Activated CD4-positive, alpha-beta memory T cell treated with anti-CD3 and anti-CD28 coated beads, Interleukin-2, amount 10 ng/mL, durations not matched to agents 7 days and 5 days (primary cell): ENCODE measurements at regions not wholly inside any gene's neighbourhood (a gene's known extent, or its start where the extent isn't known, plus 50 kb on each side); places are given as distances from the start of the nearest gene placed in this dataset.
"Not testable (repeated sequence)": the region's sequence is repeated elsewhere in the genome, so short reads cannot be mapped to it uniquely, and the experiment has no call there.

Experiments used
- CTCF ChIA-PET: fragments of 350-600 bp; sonication (Branson Sonifier 250); formaldehyde crosslinking; loops from one replicate; lab custom pipeline; 2021; ENCODE audit warnings: antibody characterized with exemption, inconsistent platforms; lab: Charles Lee
- POLR2A ChIA-PET: fragments of 350-600 bp; sonication (Branson Sonifier 250); formaldehyde crosslinking; loops from one replicate; lab custom pipeline; 2021; ENCODE audit warnings: antibody characterized with exemption; lab: Charles Lee
- DNase-seq: peaks from one replicate; pipeline ENCODE4 v3.0.0-alpha.2; 2020
- H3K27ac Mint-ChIP-seq: one replicate; pipeline ENCODE4 v1.8.0; 2021; ENCODE audit warnings: mild to moderate bottlenecking, mixed read lengths
- H3K27me3 Mint-ChIP-seq: one replicate; pipeline ENCODE4 v1.8.0; 2021; ENCODE audit warnings: mixed read lengths
- H3K36me3 Mint-ChIP-seq: one replicate; pipeline ENCODE4 v1.8.0; 2021; ENCODE audit warnings: low read depth, mixed read lengths
- H3K4me1 Mint-ChIP-seq: one replicate; pipeline ENCODE4 v1.8.0; 2021; ENCODE audit warnings: mixed read lengths
- H3K4me3 Mint-ChIP-seq: one replicate; pipeline ENCODE4 v1.8.0; 2021; ENCODE audit warnings: mild to moderate bottlenecking, mixed read lengths
- H3K9me3 Mint-ChIP-seq: one replicate; pipeline ENCODE4 v1.8.0; 2021; ENCODE audit warnings: mixed read lengths

DNA sequence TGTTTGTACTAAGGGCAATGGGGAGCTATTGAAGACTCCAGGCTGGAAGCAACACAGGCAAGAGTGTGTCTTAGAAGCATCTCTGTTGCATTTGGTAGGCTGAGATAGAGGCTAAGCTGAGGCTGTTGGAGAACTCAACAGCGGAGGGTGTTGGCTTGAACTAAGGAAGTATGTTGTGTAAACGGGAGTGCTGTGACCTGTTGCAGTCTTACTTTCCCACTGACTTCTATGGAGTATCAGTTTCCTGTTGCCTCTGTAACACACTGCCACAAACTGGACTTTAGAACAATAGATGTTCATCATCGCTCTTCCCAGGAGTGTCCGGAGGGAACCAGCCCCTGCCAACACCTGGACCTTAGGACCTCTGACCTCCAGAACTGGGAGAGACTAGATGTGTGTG, 181.8 kb downstream of the NPIPB11 start:
- POLR2A ChIA-PET, H3K27me3 Mint-ChIP-seq, DNase-seq, H3K9me3 Mint-ChIP-seq, CTCF ChIA-PET, H3K4me3 Mint-ChIP-seq, H3K27ac Mint-ChIP-seq: not testable (repeated sequence)
- Mint-ChIP-seq H3K36me3 (peaks cover 23% of the 10 kb centered on the region), H3K4me1 (peaks cover 21% of the 10 kb centered on the region)

DNA sequence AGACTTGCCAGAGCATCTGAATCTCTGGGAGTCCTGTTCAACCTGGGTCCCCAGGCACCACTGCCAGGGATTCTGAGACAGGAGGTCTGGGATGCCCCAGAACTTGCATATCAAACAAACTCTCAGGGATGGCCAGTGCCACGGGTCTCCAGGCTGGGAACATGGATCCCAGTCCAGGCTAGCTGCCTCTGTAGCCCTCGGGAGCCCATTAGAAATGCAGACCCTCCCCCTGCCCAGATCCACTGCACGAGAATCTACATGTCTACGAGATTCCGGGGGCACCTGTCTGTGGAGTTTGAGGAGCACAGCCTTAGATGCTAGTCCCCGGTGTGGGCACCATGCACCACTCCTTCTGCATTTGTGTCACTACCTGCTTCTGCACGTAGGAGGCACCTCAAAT, 183.9 kb downstream of the NPIPB11 start:
- peaks cover 15% of the 10 kb centered on the region for H3K4me1 Mint-ChIP-seq
- DNase-seq, H3K4me3 Mint-ChIP-seq, POLR2A ChIA-PET, H3K27ac Mint-ChIP-seq, CTCF ChIA-PET, H3K27me3 Mint-ChIP-seq: not testable (repeated sequence)
- peaks cover 15% of the 10 kb centered on the region for H3K9me3 Mint-ChIP-seq
- H3K36me3 Mint-ChIP-seq: peaks cover 33% of the 10 kb centered on the region

DNA sequence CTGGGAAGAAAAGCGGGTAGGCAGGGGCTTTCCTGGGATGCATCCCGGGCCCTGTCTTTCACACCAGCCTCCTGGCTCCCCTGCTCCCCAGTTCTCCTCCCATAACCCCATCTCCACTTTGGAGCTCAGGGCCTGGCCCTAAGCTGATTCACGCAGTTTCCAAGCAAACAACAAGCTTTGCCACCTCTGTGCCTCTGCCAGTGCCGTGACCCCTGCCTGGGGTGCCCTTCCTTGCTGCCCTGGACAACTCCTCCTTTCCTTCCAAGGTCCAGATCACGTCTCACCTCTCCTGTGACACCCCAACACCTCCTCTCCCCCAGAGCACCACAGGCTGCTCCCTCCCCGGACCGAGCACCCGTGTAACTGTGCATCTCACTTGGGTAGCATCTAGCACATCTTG, 184.5 kb downstream of the NPIPB11 start:
- POLR2A ChIA-PET, H3K4me3 Mint-ChIP-seq: not testable (repeated sequence)
- peaks cover 34% of the 10 kb centered on the region for H3K36me3 Mint-ChIP-seq

DNA sequence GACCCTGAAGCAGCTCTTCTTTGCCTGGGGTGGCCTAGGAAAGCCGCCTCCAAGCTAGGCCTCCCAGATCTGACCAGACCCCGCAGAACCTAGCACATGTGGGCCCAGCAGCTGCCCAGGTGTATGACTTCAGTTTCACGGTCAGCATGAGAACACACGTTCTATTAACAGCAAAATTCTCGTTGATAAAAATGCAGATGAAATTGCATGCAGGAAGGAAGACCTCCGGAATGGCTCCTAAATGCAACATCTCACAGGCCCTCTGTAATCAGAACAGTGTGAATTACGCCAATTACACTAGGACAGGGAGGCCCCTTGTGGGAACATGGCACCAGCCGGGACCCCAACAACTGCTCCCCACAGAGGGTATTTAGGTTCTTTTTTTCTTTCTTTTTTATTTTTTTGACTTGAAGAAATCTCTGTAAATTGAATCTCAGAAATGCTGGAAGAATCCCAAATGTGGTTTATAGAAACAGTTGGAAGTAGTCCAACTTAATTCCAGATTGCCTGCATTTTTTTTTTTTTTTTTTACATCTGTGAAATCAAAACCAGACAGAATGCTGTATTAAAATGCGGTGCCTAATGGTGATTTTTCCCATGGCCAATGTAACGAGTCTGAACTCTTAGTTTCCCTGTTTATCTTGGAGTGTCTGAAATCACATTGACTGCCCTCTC, 185.1 kb downstream of the NPIPB11 start:
- H3K27ac Mint-ChIP-seq, H3K4me1 Mint-ChIP-seq, H3K4me3 Mint-ChIP-seq, H3K27me3 Mint-ChIP-seq, DNase-seq, POLR2A ChIA-PET, CTCF ChIA-PET: not testable (repeated sequence)
- Mint-ChIP-seq H3K36me3 (peaks cover 35% of the 10 kb centered on the region), H3K9me3 (peaks cover 15% of the 10 kb centered on the region)

More for the DNA sequence above, 184.5 kb downstream of the NPIPB11 start:
- H3K4me1 Mint-ChIP-seq: peaks cover 13% of the 10 kb centered on the region
- H3K27me3 Mint-ChIP-seq, CTCF ChIA-PET, H3K27ac Mint-ChIP-seq, DNase-seq: not testable (repeated sequence)
- peaks cover 15% of the 10 kb centered on the region for H3K9me3 Mint-ChIP-seq

DNA sequence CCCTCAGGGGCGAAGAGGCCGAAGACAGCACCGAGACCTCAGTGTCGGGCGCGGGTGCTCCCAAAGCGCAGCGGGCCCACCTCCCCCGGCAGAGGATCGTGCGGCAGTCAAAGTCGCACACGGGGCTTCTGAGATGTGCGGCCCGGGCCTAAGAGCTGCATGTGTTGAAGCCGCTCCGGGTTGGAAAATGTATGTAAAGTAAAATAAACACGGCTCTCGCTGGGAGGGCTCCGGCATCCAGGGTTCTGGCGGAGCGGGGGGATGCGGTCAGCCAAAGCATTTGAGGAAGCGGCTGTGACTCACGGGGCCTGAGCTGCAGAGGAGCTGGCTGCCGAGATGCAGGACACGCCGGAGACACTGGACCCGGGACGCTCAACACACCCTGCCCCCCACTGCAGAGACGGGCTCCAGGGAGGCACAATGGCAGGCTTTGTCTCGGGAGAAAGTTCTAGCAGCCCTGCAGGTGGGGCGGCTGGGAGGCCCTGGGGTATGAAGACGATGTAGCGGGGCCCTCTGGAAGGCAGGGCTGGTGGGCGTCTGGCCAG, 185.8 kb downstream of the NPIPB11 start:
- H3K4me1 Mint-ChIP-seq, H3K27me3 Mint-ChIP-seq, H3K27ac Mint-ChIP-seq, POLR2A ChIA-PET, CTCF ChIA-PET, DNase-seq, H3K4me3 Mint-ChIP-seq: not testable (repeated sequence)
- Mint-ChIP-seq H3K9me3 (peaks cover 15% of the 10 kb centered on the region), H3K36me3 (peaks cover 33% of the 10 kb centered on the region)

DNA sequence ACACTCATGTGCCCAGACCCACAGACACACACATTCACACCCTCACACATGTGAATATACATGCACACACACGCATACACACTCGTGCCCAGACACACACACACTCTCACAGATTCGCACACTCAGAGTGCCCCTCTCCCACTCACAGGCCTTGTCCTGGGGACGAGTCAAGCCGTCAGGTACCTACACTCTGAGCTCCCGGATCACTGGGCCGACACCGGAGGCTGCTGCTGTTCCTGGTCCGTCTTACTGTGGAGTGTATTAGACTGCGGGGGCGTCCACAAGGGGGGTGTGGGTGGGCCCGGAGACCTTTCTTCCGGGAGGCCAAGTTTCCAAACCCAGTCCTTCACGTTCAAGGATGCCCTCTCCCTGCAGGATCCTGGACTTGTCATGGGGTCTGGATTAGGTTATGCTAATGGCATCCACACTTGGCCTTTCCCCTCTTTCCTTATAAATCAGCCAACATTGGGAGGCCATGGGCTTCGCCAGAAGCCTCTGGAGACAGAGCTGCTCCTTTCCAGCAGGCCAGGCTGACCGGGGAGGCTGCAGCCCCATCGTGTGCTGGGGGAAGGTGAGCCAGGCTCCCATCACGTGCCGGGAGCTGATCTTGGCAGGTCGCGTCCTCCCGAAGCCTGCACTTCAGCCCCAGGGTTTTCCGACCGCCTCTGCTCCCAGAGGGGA, 186.4 kb downstream of the NPIPB11 start:
- POLR2A ChIA-PET, H3K27me3 Mint-ChIP-seq, H3K4me1 Mint-ChIP-seq, H3K4me3 Mint-ChIP-seq, DNase-seq, CTCF ChIA-PET, H3K27ac Mint-ChIP-seq: not testable (repeated sequence)
- peaks cover 15% of the 10 kb centered on the region for H3K9me3 Mint-ChIP-seq
- H3K36me3 Mint-ChIP-seq: peaks cover 33% of the 10 kb centered on the region

DNA sequence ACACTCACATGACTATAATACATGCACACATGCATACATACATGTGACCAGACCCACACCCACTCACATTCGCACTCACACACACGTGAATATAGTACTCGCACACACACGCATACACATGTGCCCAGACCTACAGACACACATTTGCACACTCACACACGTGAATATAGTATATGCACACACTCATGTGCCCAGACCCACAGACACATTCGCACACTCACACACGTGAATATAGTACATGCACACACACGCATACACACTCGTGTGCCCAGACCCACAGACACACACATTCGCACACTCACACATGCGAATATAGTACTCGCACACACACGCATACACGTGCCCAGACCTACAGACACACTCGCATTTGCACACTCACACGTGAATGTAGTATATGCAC, 186.9 kb downstream of the NPIPB11 start:
- DNase-seq, H3K27me3 Mint-ChIP-seq, H3K4me3 Mint-ChIP-seq, H3K27ac Mint-ChIP-seq, CTCF ChIA-PET, H3K4me1 Mint-ChIP-seq, POLR2A ChIA-PET: not testable (repeated sequence)
- Mint-ChIP-seq H3K9me3 (peaks cover 15% of the 10 kb centered on the region), H3K36me3 (peaks cover 33% of the 10 kb centered on the region)

DNA sequence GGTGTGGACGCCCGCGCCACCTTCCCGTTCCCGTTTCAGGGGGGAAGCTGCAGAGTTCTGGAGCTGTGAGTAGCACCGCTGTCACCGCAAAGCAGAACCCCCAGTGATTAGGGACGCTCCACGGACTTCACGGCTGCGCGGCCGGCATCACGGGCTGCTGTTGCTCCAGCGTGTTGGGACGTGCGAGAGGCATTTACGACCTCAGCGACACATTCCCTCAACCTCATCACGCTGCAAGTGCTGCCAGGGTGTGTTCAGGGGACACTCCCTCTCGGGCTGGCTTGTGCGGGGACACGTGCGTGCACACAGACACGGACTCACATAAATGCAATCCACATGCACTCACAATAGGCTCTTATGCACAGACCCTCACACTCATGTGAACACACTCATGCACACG, 187.9 kb downstream of the NPIPB11 start:
- DNase-seq, H3K4me1 Mint-ChIP-seq, H3K27me3 Mint-ChIP-seq, CTCF ChIA-PET, POLR2A ChIA-PET, H3K4me3 Mint-ChIP-seq, H3K27ac Mint-ChIP-seq: not testable (repeated sequence)
- H3K9me3 Mint-ChIP-seq: peaks cover 15% of the 10 kb centered on the region
- H3K36me3 Mint-ChIP-seq: peaks cover 33% of the 10 kb centered on the region

DNA sequence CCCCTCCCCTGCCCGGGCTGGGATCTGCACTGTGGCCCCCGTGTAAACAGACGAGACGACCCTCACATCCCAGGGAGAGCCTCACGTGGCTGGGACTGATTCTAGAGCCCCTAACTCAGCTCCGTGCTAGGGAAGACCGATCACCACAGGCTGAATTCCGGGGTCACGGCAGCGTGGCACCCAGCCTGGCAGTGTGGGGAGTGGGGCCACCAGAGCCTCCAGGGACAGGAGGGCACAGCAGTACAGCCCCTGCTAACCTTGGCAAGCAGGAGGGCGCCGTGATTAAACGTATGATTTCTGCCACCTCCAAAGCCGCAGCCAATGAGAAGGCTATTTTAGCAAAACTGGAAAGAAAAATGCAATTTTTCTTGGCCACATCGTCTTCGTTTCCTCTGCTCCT, 188.3 kb downstream of the NPIPB11 start:
- H3K27me3 Mint-ChIP-seq, DNase-seq, H3K4me3 Mint-ChIP-seq, CTCF ChIA-PET, POLR2A ChIA-PET, H3K27ac Mint-ChIP-seq, H3K4me1 Mint-ChIP-seq: not testable (repeated sequence)
- peaks cover 13% of the 10 kb centered on the region for H3K9me3 Mint-ChIP-seq
- peaks cover 30% of the 10 kb centered on the region for H3K36me3 Mint-ChIP-seq

DNA sequence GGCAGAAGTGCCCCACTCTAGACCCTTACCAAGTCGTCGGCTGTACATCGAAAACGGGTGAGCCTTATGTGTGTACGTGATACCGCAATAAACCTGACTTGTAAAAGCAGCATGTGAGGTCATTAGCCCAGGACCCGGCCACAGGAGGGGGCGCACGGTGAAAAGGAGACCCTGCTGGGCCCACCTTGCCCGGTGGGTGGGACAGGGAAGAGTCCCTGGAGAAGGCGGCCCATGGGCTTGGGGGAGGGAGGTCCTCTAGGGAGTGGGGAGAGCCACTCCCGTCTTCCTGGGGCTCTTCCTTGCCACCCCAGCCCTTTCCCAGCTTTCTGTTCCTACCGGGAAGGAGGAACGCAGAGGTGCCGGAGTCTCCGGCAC, 188.8 kb downstream of the NPIPB11 start:
- H3K4me3 Mint-ChIP-seq, DNase-seq, CTCF ChIA-PET: not testable (repeated sequence)

DNA sequence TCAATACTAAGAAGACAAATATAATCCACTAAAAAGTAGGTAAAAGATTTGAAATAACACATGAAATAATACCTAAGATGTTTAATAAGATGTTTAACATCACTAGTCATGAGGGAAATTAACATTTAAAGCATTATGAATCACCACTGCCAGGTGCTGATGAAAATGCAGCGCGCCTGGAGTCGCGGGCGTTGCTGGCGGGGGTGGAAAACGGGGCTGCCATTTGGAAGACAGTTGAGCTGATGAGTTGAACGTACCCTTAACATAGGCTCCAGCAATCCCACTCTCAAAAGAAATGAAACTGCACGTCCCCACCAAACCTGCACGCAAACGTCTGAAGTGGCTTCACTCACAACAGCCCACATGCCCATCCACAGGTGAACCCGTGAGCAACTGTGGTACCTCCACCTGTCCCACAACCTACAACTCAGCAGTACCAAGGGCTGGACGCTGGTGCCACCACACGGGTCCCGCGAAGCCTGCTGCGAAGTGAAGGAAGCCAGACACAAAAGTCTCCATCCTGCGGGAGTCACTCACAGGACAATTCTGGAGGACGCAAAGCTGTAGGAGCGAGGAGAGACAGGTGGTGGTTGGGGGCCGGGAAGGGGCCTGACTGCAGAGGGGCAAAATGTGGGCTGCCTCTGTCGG, 189.3 kb downstream of the NPIPB11 start:
- H3K27me3 Mint-ChIP-seq, CTCF ChIA-PET, DNase-seq, H3K27ac Mint-ChIP-seq, POLR2A ChIA-PET, H3K4me1 Mint-ChIP-seq, H3K4me3 Mint-ChIP-seq: not testable (repeated sequence)
- H3K36me3 Mint-ChIP-seq: peaks cover 23% of the 10 kb centered on the region
- H3K9me3 Mint-ChIP-seq: peaks cover 13% of the 10 kb centered on the region

More for the DNA sequence above, 188.8 kb downstream of the NPIPB11 start:
- H3K4me1 Mint-ChIP-seq, H3K27me3 Mint-ChIP-seq, POLR2A ChIA-PET, H3K27ac Mint-ChIP-seq: not testable (repeated sequence)
- H3K36me3 Mint-ChIP-seq: peaks cover 28% of the 10 kb centered on the region
- H3K9me3 Mint-ChIP-seq: peaks cover 13% of the 10 kb centered on the region

DNA sequence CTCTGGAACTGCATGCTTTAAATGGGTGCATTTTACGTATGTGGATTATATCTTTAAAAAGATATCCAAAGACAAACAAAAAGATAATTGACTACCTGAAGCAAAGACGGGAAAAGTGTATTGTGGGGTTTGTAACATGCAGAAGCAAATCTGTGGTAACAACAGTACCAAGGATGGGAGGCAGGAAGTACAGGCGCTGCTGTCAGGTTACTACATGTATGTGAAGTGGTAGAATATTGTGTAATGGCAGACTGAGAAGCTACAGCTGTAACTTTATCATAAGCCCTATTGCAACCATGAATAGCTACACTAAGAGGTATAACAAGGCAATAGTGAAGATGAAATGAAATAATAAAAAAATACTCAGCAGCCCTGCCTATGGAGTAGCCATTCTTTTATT, 192.7 kb downstream of the NPIPB11 start:
- H3K36me3 Mint-ChIP-seq, H3K4me3 Mint-ChIP-seq, H3K27ac Mint-ChIP-seq, CTCF ChIA-PET, H3K4me1 Mint-ChIP-seq, DNase-seq, H3K27me3 Mint-ChIP-seq, H3K9me3 Mint-ChIP-seq, POLR2A ChIA-PET: not testable (repeated sequence)

DNA sequence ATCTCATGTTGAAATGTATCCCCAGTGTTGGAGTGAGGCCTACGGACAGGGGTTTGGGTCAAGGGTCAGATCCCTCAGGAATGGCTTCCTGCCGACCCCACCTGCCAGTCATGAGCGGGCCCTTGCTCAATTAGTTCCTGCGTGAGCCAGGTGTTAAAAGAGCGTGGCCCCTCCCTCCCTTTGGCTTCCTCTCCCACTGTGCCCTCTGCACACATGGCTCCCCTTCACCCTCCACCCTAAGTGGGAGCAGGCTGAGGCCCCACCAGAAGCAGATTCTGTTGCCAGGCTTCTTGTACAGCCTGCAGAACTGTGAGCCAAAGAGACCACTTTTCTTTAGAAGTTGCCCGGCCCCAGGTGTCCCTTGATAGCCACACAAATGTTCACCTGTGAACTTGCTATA, 193.3 kb downstream of the NPIPB11 start:
- DNase-seq, H3K27ac Mint-ChIP-seq, H3K9me3 Mint-ChIP-seq, H3K4me3 Mint-ChIP-seq, CTCF ChIA-PET, H3K36me3 Mint-ChIP-seq, H3K4me1 Mint-ChIP-seq, POLR2A ChIA-PET, H3K27me3 Mint-ChIP-seq: not testable (repeated sequence)
